H9 (cell line): ENCODE measurements at regions not wholly inside any gene's neighbourhood (a gene's known extent, or its start where the extent isn't known, plus 50 kb on each side); places are given as distances from the start of the nearest gene placed in this dataset.

ENCODE experiments used
- DNase-seq: peaks from one replicate; pipeline ENCODE4 v3.0.0-alpha.2; 2017
- H2AFZ ChIP-seq: one replicate; pipeline ENCODE4 v1.6.1; 2013; ENCODE audit warnings: mild to moderate bottlenecking, low read length, control low read depth, moderate library complexity
- H2AK5ac ChIP-seq: 2 replicates; pipeline ENCODE4 v1.6.1; 2013; ENCODE audit warnings: low read length, control low read depth, mixed read lengths; ENCODE audit not compliant: insufficient read length
- H2BK120ac ChIP-seq: one replicate; pipeline ENCODE4 v1.6.1; 2013; ENCODE audit warnings: low read depth, mild to moderate bottlenecking, low read length, control low read depth, inconsistent platforms; ENCODE audit not compliant: poor library complexity, severe bottlenecking
- H2BK12ac ChIP-seq: 2 replicates; pipeline ENCODE4 v1.6.1; 2013; ENCODE audit warnings: low read length, control low read depth, mixed read lengths, low read depth; ENCODE audit not compliant: insufficient read length
- H2BK15ac ChIP-seq: 2 replicates; pipeline ENCODE4 v1.6.1; 2013; ENCODE audit warnings: low read depth, low read length, control low read depth
- H2BK20ac ChIP-seq: one replicate; pipeline ENCODE4 v1.6.1; 2013; ENCODE audit warnings: low read depth, mild to moderate bottlenecking, low read length, control low read depth, inconsistent platforms; ENCODE audit not compliant: poor library complexity, severe bottlenecking
- H2BK5ac ChIP-seq: 2 replicates; pipeline ENCODE4 v1.6.1; 2013; ENCODE audit warnings: low read length, control low read depth, mixed read lengths; ENCODE audit not compliant: insufficient read length
- H3K14ac ChIP-seq: 2 replicates; pipeline ENCODE4 v1.6.1; 2013; ENCODE audit warnings: low read length, control low read depth; ENCODE audit not compliant: insufficient read depth
- H3K18ac ChIP-seq: 2 replicates; pipeline ENCODE4 v1.6.1; 2013; ENCODE audit warnings: low read depth, mild to moderate bottlenecking, mixed read lengths, low read length, control low read depth; ENCODE audit not compliant: insufficient read length
- H3K23ac ChIP-seq: 2 replicates; pipeline ENCODE4 v1.6.1; 2013; ENCODE audit warnings: low read length, control low read depth, mixed read lengths, low read depth; ENCODE audit not compliant: insufficient read length
- H3K23me2 ChIP-seq: 2 replicates; pipeline ENCODE4 v1.6.1; 2013; ENCODE audit warnings: low read depth, mild to moderate bottlenecking, mixed read lengths, low read length, control low read depth; ENCODE audit not compliant: insufficient read length, poor library complexity, severe bottlenecking
- H3K27ac ChIP-seq: 2 replicates; pipeline ENCODE4 v1.5.1; 2013; ENCODE audit warnings: low read length, control low read depth, mixed read lengths, low read depth; ENCODE audit not compliant: insufficient read length
- H3K27me3 ChIP-seq: 2 replicates; pipeline ENCODE4 v1.6.1; 2013; ENCODE audit warnings: low read length, control low read depth, inconsistent platforms; ENCODE audit not compliant: insufficient read depth
- H3K4ac ChIP-seq: 2 replicates; pipeline ENCODE4 v1.6.1; 2013; ENCODE audit warnings: low read depth, mild to moderate bottlenecking, control low read depth, inconsistent platforms, low read length, moderate library complexity
- H3K4me1 ChIP-seq: 2 replicates; pipeline ENCODE4 v1.6.1; 2013; ENCODE audit warnings: low read length, control low read depth, inconsistent platforms; ENCODE audit not compliant: insufficient read depth
- H3K4me2 ChIP-seq: 2 replicates; pipeline ENCODE4 v1.6.1; 2013; ENCODE audit warnings: low read length, control low read depth, mixed read lengths; ENCODE audit not compliant: insufficient read length, insufficient read depth
- H3K56ac ChIP-seq: 2 replicates; pipeline ENCODE4 v1.6.1; 2013; ENCODE audit warnings: low read depth, mild to moderate bottlenecking, mixed read lengths, low read length, control low read depth; ENCODE audit not compliant: insufficient read length
- H3K79me1 ChIP-seq: 2 replicates; pipeline ENCODE4 v1.6.1; 2013; ENCODE audit warnings: low read depth, mild to moderate bottlenecking, moderate library complexity, low read length, control low read depth, inconsistent platforms; ENCODE audit not compliant: insufficient read depth, poor library complexity, severe bottlenecking
- H3K79me2 ChIP-seq: 2 replicates; pipeline ENCODE4 v1.6.1; 2013; ENCODE audit warnings: low read length, control low read depth, inconsistent platforms; ENCODE audit not compliant: insufficient read depth
- H3K9ac ChIP-seq: 2 replicates; pipeline ENCODE4 v1.6.1; 2013; ENCODE audit warnings: low read length, control low read depth, mixed read lengths; ENCODE audit not compliant: insufficient read length; ENCODE audit errors: extremely low read depth
- H3K9me3 ChIP-seq: one replicate; pipeline ENCODE4 v1.6.1; 2013; ENCODE audit warnings: low read depth, low read length, inconsistent platforms; ENCODE audit not compliant: control insufficient read depth
- H3T11ph ChIP-seq: one replicate; pipeline ENCODE4 v1.6.1; 2013; ENCODE audit warnings: mild to moderate bottlenecking, low read length, control low read depth, inconsistent platforms
- H4K20me1 ChIP-seq: one replicate; pipeline ENCODE4 v1.6.1; 2013; ENCODE audit not compliant: control insufficient read depth, insufficient read length, insufficient read depth
- H4K5ac ChIP-seq: 2 replicates; pipeline ENCODE4 v1.6.1; 2013; ENCODE audit warnings: low read depth, mild to moderate bottlenecking, mixed read lengths, low read length, control low read depth; ENCODE audit not compliant: insufficient read length
- H4K8ac ChIP-seq: replicated peaks from 2 replicates; pipeline ENCODE4 v1.6.1; 2013; ENCODE audit warnings: low read length, control low read depth, mixed read lengths, low read depth; ENCODE audit not compliant: insufficient read length
- H4K91ac ChIP-seq: 2 replicates; pipeline ENCODE4 v1.6.1; 2013; ENCODE audit warnings: low read depth, mild to moderate bottlenecking, moderate library complexity, mixed read lengths, low read length, control low read depth; ENCODE audit not compliant: insufficient read length
- H3K27ac Mint-ChIP-seq, 3 experiments: 2 replicates in 2 of 3; 3 replicates in 1 of 3; pipeline ENCODE4 v1.8.0; 2020 to 2021; ENCODE audit warnings: mixed read lengths in 3 of 3, mild to moderate bottlenecking in 1 of 3, moderate library complexity in 1 of 3
- H3K27me3 Mint-ChIP-seq: 2 replicates; pipeline ENCODE4 v1.8.0; 2021; ENCODE audit warnings: low read depth, mild to moderate bottlenecking, moderate library complexity, mixed read lengths
- H3K36me3 Mint-ChIP-seq, 3 experiments: 2 replicates in 2 of 3; 3 replicates in 1 of 3; pipeline ENCODE4 v1.8.0; 2020 to 2021; ENCODE audit warnings: low read depth in 3 of 3, mixed read lengths in 3 of 3; ENCODE audit not compliant: insufficient read depth in 1 of 3
- H3K4me1 Mint-ChIP-seq, 2 experiments: 2 replicates each; pipeline ENCODE4 v1.8.0; 2020; ENCODE audit warnings: mixed read lengths in 2 of 2
- H3K4me3 Mint-ChIP-seq, 2 experiments: 2 replicates in 1 of 2; 3 replicates in 1 of 2; pipeline ENCODE4 v1.8.0; 2020 to 2021; ENCODE audit warnings: mild to moderate bottlenecking in 2 of 2, mixed read lengths in 2 of 2, moderate library complexity in 1 of 2
- H3K9me3 Mint-ChIP-seq, 2 experiments: 2 replicates in 1 of 2; 3 replicates in 1 of 2; pipeline ENCODE4 v1.8.0; 2020; ENCODE audit warnings: mild to moderate bottlenecking in 2 of 2, mixed read lengths in 2 of 2, moderate library complexity in 1 of 2
- CTCF ChIP-seq: fragments of 200-600 bp; sonication (generic); conservative IDR thresholded peaks from 3 replicates; pipeline ENCODE4 v1.8.0; 2021; ENCODE audit warnings: antibody characterized with exemption, mild to moderate bottlenecking
- WGBS: extraction: QIAGEN DNeasy Blood & Tissue Kit; methylation state at CpG from one replicate; pipeline ENCODE4 v1.1.7; 2013; ENCODE audit warnings: missing lambda C conversion rate, low lambda C conversion rate, mixed read lengths; ENCODE audit not compliant: insufficient read length; ENCODE audit errors: extremely low coverage; 5-methylcytosine and 5-hydroxymethylcytosine counted together

GRCh38 chr9:89880721-89881120 is 275.9 kb downstream of the GADD45G start:
- Histone ChIP-seq H2AK5ac (no peak overlapping the region), H3K23ac (no peak overlapping the region), H2BK12ac (no peak overlapping the region), H3K27ac (no peak overlapping the region), H3K79me2 (no peaks in the 10 kb centered on the region), H3K4me2 (no peak overlapping the region), H3K9ac (no peak overlapping the region), H3T11ph (no peak overlapping the region), H3K23me2 (no peaks in the 10 kb centered on the region), H4K8ac (peak overlapping the region; percentile 20), H3K18ac (no peak overlapping the region), H3K79me1 (no peaks in the 10 kb centered on the region), H3K4me1 (no peaks in the 10 kb centered on the region), H2AFZ (no peak overlapping the region), H2BK120ac (no peak overlapping the region), H2BK15ac (no peak overlapping the region), H3K14ac (no peak overlapping the region), H3K27me3 (no peaks in the 10 kb centered on the region), H4K5ac (no peak overlapping the region), H3K9me3 (no peaks in the 10 kb centered on the region), H3K56ac (no peak overlapping the region), H4K20me1 (no peaks in the 10 kb centered on the region), H2BK5ac (no peak overlapping the region), H3K4ac (no peak overlapping the region), H2BK20ac (no peak overlapping the region), H4K91ac (no peak overlapping the region)
- no peaks in the 10 kb centered on the region; a peak in 1 of 7 replicates for H3K36me3 Mint-ChIP-seq
- TF ChIP-seq CTCF: no peak
- DNase-seq: no peak
- H3K9me3 Mint-ChIP-seq: no peaks in the 10 kb centered on the region
- H3K4me3 Mint-ChIP-seq: no peak overlapping the region
- H3K4me1 Mint-ChIP-seq: peaks cover 0 to 4% of the 10 kb centered on the region in 2 experiments; a peak in 1 of 4 replicates
- WGBS: no CpG with 5 or more reads among the region's 5 CpGs
- peaks cover 5% of the 10 kb centered on the region; the same call in 1 of the 2 replicates for H3K27me3 Mint-ChIP-seq
- H3K27ac Mint-ChIP-seq: no peak overlapping the region
